ENCODE measurements at regions not wholly inside any gene's neighbourhood (a gene's known extent, or its start where the extent isn't known, plus 50 kb on each side); places are given as distances from the start of the nearest gene placed in this dataset.

GRCh38 chr7:80018941-80019808, 115.5 kb upstream of the GNAI1 start:
- no peaks in the 10 kb centered on the region for H3K27me3 ChIP-seq
- DNase-seq: no peak
- TF ChIP-seq, protein P1, sequence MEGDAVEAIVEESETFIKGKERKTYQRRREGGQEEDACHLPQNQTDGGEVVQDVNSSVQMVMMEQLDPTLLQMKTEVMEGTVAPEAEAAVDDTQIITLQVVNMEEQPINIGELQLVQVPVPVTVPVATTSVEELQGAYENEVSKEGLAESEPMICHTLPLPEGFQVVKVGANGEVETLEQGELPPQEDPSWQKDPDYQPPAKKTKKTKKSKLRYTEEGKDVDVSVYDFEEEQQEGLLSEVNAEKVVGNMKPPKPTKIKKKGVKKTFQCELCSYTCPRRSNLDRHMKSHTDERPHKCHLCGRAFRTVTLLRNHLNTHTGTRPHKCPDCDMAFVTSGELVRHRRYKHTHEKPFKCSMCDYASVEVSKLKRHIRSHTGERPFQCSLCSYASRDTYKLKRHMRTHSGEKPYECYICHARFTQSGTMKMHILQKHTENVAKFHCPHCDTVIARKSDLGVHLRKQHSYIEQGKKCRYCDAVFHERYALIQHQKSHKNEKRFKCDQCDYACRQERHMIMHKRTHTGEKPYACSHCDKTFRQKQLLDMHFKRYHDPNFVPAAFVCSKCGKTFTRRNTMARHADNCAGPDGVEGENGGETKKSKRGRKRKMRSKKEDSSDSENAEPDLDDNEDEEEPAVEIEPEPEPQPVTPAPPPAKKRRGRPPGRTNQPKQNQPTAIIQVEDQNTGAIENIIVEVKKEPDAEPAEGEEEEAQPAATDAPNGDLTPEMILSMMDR (IDR thresholded peaks at IDR 0.05): peak; percentile 19 to 72 (median 58)
- no peak for TF ChIP-seq POLR2A (IDR thresholded peaks at IDR 0.05)
- no peaks in the 10 kb centered on the region for H3K36me3 ChIP-seq
- H3K4me3 ChIP-seq: no peak overlapping the region
- H3K4me1 ChIP-seq: no peaks in the 10 kb centered on the region
- intact Hi-C loops (cut with DNase I): no loop called here
- no peaks in the 10 kb centered on the region for H3K9me3 ChIP-seq
- no peak overlapping the region for H3K27ac ChIP-seq
- 34 to 36% methylated on average over 9 of the region's 9 CpGs for WGBS, 2 donors

GRCh38 chr7:80017101-80017698, 117.4 kb upstream of the GNAI1 start:
- TF ChIP-seq, protein P1 (IDR thresholded peaks at IDR 0.05): no peak
- TF ChIP-seq POLR2A (IDR thresholded peaks at IDR 0.05): no peak
- 56 to 60% methylated on average over 2 of the region's 2 CpGs for WGBS, 2 donors
- intact Hi-C loops (cut with DNase I): no loop called here

GRCh38 chr7:80014511-80014910, 120.1 kb upstream of the GNAI1 start:
- Histone ChIP-seq H3K27ac (no peak overlapping the region), H3K36me3 (no peaks in the 10 kb centered on the region), H3K9me3 (no peaks in the 10 kb centered on the region), H3K4me1 (no peaks in the 10 kb centered on the region), H3K4me3 (no peak overlapping the region), H3K27me3 (no peaks in the 10 kb centered on the region)
- WGBS, 2 donors: 82 to 93% methylated on average over 2 of the region's 2 CpGs
- no peak for DNase-seq
- intact Hi-C loops (cut with DNase I): no loop called here
- no peak for TF ChIP-seq POLR2A (IDR thresholded peaks at IDR 0.05)

More at GRCh38 chr7:80017101-80017698, 117.4 kb upstream of the GNAI1 start:
- no peak overlapping the region for H3K27ac ChIP-seq
- no peak for DNase-seq
- no peak overlapping the region for H3K4me3 ChIP-seq
- no peaks in the 10 kb centered on the region for H3K27me3 ChIP-seq
- no peaks in the 10 kb centered on the region for H3K9me3 ChIP-seq
- no peaks in the 10 kb centered on the region for H3K36me3 ChIP-seq
- H3K4me1 ChIP-seq: no peaks in the 10 kb centered on the region

- DNase-seq: no peak
- H3K27ac ChIP-seq: no peak overlapping the region
- 23 to 26% methylated on average over 1 of the region's 1 CpG for WGBS, 2 donors
- intact Hi-C loops (cut with DNase I): no loop called here
- no peaks in the 10 kb centered on the region for H3K36me3 ChIP-seq
- H3K9me3 ChIP-seq: no peaks in the 10 kb centered on the region
- no peak overlapping the region for H3K4me3 ChIP-seq
- H3K4me1 ChIP-seq: no peaks in the 10 kb centered on the region
- TF ChIP-seq, protein P1 (IDR thresholded peaks at IDR 0.05): no peak
- TF ChIP-seq POLR2A (IDR thresholded peaks at IDR 0.05): no peak
- no peaks in the 10 kb centered on the region for H3K27me3 ChIP-seq
Observed at GRCh38 chr7:80008039-80008438, 126.6 kb upstream of the GNAI1 start.

GRCh38 chr7:80002865-80003264, 131.8 kb upstream of the GNAI1 start:
- WGBS, 2 donors: 28% methylated on average over 2 of the region's 2 CpGs

More at GRCh38 chr7:80002865-80003264, 131.8 kb upstream of the GNAI1 start:
- TF ChIP-seq, protein P1 (IDR thresholded peaks at IDR 0.05): no peak
- TF ChIP-seq POLR2A (IDR thresholded peaks at IDR 0.05): no peak
- H3K4me1 ChIP-seq: no peaks in the 10 kb centered on the region
- H3K9me3 ChIP-seq: no peaks in the 10 kb centered on the region
- intact Hi-C loops (cut with DNase I): no loop called here
- no peaks in the 10 kb centered on the region for H3K36me3 ChIP-seq
- H3K27me3 ChIP-seq: no peaks in the 10 kb centered on the region
- no peak overlapping the region for H3K27ac ChIP-seq
- DNase-seq: no peak
- no peak overlapping the region for H3K4me3 ChIP-seq
